ENCODE measurements at regions not wholly inside any gene's neighbourhood (a gene's known extent, or its start where the extent isn't known, plus 50 kb on each side); places are given as distances from the start of the nearest gene placed in this dataset.

DNA sequence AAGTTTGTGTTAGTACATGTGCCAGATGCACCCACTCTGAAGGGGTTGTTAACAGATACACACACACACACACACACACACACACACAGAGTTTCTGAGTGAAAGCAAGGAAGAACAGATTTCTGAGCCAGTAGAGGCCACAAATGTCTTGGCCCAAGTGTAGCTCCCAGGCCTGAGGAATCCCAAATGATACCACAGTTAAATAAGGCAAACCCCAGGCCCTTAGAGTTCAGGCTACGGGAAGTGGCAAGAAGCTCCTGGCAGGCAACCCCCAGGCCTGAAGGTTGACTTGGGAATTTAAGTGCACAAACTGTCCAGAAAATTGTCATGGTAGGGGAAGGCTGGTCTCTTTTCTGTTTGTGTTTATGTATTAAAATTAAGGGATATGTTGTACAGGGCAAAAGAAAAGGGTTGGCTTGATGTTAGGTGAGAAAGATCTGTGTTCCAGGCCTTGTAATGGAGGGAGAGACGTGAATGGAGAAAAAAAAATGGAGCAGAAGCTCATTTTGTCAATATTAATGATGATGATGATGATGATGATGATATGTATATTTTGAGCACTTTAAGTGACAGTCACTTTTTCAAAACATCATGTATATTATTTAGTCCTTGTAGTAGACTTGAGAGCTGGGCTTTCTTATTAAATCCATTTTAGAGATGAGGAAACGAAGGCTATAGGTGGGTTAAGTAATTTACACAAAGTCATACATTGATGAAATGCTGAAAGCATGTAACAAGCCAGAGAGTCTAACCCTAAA is 317.0 kb upstream of the JAG1 start:
- no peak for DNase-seq (ENCODE audit: low spot score)

GRCh38 chr20:10992731-10993130 is 318.9 kb upstream of the JAG1 start:
- no peak for DNase-seq (ENCODE audit: low spot score)

- DNase-seq (ENCODE audit: low spot score): no peak
Measured at GRCh38 chr20:10994991-10995700, 321.3 kb upstream of the JAG1 start.

DNA sequence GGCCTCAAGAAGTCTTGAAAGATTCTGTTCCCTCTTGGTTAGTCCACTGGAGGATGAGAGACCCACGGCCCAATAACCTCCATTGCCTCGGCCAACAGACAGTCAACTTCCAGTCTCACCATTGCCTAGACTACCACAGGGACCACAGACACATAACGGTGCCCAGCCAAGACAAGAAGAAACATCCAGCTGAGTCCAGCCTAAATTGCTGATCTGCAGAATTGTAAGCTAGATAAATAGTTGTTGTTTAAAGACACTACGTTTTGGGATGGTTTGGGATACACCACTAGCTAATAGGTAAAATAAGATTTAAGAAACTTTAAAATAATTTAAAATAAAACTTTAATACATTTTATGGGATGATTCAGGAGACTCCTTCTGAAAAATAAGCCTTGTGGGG is 324.7 kb upstream of the JAG1 start:
- DNase-seq (ENCODE audit: low spot score): no peak

GRCh38 chr20:11000416-11000815 is 326.6 kb upstream of the JAG1 start:
- DNase-seq (ENCODE audit: low spot score): no peak

GRCh38 chr20:11001302-11001701 is 327.5 kb upstream of the JAG1 start:
- DNase-seq (ENCODE audit: low spot score): no peak

GRCh38 chr20:11001764-11002540 is 328.2 kb upstream of the JAG1 start:
- DNase-seq (ENCODE audit: low spot score): peak; percentile 97

- no peak for DNase-seq (ENCODE audit: low spot score)
Measured at GRCh38 chr20:11003341-11003740, 329.5 kb upstream of the JAG1 start.

DNA sequence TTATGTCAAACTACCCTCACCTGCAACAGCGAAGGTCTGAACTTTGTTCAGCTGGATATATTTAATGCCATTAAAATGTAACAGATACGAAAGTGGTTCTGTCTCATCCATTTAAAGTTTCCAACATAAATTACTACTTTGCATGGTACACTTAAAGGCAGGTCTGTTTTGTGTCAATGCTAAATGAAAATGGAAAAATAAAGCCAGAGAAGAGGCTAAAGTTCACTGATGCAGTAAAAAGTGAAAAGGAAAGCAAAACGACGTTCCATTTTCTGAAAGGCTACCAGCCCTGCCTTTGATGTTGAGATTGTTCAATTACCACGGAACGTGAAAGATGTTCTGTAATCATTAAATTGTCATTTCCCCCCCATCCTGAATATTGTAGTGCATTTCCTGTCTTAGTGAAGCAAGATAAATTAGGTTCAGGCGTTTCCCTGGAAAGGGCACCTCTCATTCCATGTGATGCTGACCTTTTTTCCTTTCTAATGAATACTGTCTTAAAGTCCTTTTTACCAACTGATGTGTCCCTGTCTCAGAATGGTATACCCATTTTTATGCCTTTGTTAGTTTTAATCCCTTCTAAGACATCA is 334.7 kb upstream of the JAG1 start:
- no peak for DNase-seq (ENCODE audit: low spot score)

- no peak for DNase-seq (ENCODE audit: low spot score)
Measured at GRCh38 chr20:11011653-11012052, 337.9 kb upstream of the JAG1 start.

DNA sequence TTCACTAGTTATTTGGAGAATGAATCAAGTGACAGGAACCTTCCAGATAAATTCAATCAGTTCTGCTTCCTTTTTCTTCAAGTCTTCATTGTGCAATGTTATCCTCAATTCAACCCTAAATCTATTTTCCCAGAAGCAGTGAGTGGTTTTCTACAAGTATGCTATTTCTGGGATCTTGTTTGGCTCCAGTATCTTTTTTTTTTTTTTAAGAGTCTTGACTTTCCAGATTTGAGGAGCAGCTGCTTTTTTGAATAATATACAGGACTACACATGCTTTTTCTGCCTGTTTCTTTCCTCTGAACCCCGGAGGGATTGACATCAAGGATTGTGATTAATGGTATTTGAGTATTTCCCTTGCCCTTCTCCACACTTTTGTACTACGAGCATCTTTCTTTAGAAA is 339.2 kb upstream of the JAG1 start:
- DNase-seq (ENCODE audit: low spot score): no peak

DNA sequence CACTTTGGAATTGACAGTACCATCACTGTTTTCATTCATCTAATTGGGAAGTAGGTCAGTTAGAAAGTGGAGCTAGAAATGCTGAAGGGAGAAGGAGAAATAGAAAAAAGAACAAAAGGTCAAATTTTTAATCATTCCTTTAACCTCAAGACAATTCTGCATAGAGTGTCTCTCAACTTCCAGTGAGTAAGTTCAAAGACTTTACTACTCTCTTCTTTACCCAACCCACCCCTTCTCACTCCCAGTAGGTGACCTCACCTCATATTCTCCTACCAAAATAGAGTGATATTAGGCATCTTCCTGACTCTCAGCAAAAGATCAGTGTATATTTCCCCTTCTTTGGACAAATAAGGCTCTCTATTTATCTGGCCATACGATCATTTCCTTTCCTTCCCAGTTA is 340.0 kb upstream of the JAG1 start:
- DNase-seq (ENCODE audit: low spot score): no peak

GRCh38 chr20:11015440-11015839 is 341.6 kb upstream of the JAG1 start:
- no peak for DNase-seq (ENCODE audit: low spot score)

GRCh38 chr20:11017446-11017845 is 343.6 kb upstream of the JAG1 start:
- DNase-seq (ENCODE audit: low spot score): no peak

DNA sequence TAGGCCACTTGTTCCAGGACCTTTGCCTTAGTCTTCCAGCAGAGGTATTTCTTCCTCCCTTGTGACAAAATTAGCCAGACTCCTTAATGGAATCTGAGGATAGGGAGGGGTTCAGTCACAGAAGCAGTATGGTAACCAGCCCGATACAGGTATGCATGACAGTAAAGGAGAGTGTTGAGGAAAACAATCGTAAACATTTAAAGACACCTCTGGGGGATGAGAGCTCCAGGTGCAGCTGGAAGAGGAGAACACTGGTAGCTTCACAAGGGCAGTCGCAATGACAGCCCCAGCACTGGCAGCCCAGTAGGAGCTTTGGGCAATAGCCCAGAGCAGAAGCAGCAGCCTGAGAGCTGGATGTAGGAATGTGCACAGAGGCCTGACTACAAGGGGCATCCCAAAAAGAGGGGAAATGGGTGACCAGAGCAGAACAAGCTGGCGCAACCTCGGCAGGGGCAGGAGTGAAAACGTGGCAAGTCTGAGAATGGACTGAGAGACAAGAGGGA is 344.9 kb upstream of the JAG1 start:
- no peak for DNase-seq (ENCODE audit: low spot score)

DNA sequence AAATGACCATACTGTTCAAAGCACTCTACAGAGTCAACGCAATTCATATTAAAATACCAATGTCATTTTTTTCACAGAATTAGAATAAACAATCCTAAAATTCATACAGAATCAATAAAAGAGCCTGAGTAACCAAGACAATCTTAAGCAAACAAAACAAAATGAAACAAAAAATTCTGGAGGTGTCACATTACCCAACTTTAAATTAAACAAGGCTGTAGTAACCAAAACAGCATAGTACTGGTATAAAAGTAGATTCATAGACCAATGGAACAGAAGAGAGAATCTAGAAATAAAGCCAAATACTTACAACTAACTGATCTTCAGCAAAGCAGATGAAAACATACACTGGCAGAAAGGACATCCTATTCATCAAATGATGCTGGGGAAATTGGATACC is 346.9 kb upstream of the JAG1 start:
- DNase-seq (ENCODE audit: low spot score): no peak

GRCh38 chr20:11027224-11027623 is 353.4 kb upstream of the JAG1 start:
- no peak for DNase-seq (ENCODE audit: low spot score)

DNA sequence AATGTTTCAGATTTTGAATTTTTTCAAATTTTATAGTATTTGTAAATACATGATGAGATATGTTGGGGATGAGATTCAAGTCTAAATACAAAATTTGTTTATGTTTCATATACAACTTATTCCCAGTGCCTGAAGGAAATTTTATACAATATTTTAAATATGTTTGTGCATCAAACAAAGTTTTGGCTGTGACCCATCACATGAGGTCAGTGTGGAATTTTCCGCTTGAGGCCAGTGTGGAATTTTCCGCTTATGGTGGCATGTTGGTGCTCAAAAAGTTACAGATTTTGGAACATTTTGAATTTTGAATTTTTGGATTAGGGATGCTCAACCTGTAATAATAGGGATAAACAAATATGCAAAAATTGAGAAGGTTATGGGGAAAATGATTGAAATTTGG is 356.6 kb upstream of the JAG1 start:
- DNase-seq (ENCODE audit: low spot score): no peak

GRCh38 chr20:11031300-11031699 is 357.5 kb upstream of the JAG1 start:
- DNase-seq (ENCODE audit: low spot score): no peak

DNA sequence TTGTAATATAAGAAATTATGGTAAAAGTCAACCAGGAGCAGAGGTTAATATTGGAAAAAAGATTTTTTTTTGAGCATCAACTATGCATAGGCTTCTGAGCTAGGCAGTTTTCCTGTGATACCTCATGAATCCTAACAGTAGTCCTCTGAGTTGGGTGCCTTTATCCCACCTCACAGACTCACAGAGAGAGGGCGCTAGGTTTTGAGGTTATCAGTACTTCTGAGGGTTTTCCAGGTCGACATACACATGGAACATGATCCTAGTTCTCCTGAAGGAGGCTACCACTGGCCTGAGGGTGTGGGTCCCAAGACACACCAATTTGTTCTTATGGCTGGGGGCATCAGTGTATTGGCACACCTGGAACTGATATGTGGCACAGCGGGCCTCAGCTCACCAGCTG is 358.8 kb upstream of the JAG1 start:
- DNase-seq (ENCODE audit: low spot score): no peak

DNA sequence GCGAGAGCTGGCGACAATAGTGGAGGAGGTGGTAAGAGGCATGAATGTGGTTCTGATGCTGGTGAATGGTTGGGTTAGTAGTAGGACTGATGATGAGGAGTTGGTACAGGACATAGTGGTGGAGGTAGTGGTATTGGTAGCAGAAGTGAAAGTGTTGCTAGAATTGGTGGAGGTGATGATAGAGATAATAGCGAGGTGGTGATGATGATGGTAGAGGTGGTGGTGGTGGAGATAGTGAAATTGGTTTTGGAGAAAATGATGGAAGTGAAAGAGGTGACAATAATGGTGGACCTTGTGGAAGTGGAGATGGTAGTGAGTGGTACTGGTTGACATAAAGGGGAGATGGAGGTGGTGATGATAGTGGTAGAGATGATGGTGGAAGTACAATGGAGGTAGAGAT is 360.2 kb upstream of the JAG1 start:
- no peak for DNase-seq (ENCODE audit: low spot score)

DNA sequence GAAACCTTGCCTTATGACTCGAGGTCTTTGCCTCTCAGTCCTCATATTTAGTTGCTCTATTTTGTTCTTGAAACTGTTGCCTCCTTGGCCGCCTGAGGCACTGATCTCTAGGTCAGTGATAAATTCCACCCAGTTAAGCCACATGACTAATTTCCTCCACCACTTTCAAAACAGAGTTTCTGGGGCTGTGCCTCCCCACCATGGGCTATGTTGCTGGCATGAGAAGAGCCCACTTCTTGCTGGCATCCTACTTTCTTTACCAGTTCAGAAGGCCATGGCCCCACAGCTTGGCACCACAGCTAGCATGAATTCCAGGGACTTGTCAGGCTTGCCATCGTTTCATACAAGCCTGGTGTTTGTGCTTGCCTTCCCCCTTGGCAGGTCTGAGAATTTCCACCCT is 361.4 kb upstream of the JAG1 start:
- no peak for DNase-seq (ENCODE audit: low spot score)

- no peak for DNase-seq (ENCODE audit: low spot score)
Measured at GRCh38 chr20:11041396-11041795, 367.6 kb upstream of the JAG1 start.
